ENCODE measurements at regions not wholly inside any gene's neighbourhood (a gene's known extent, or its start where the extent isn't known, plus 50 kb on each side); places are given as distances from the start of the nearest gene placed in this dataset.

GRCh38 chr2:235411905-235412485 lies 81.8 kb upstream of the AGAP1 start:
- Histone ChIP-seq H3K36me3 (ENCODE audit: control insufficient read depth in 2 of 2, extremely low read depth in 1 of 2, insufficient read depth in 1 of 2, low read length in 1 of 2) (no peaks in the 10 kb centered on the region), H3K27ac (ENCODE audit: low read length) (no peak overlapping the region), H3K27me3 (replicated peaks in 1 of 2; ENCODE audit: control insufficient read depth in 2 of 2, extremely low read depth in 1 of 2, insufficient read depth in 2 of 2, low read length in 1 of 2) (peaks cover 0 to 3% of the 10 kb centered on the region in 2 experiments), H3K4me3 (ENCODE audit: control insufficient read depth in 1 of 2, extremely low read depth in 1 of 2, low read length in 1 of 2) (no peak overlapping the region), H3K4me1 (ENCODE audit: control insufficient read depth in 1 of 2, extremely low read depth in 1 of 2, insufficient read depth in 2 of 2, low read length in 2 of 2) (no peaks in the 10 kb centered on the region), H3K9me3 (no peaks in the 10 kb centered on the region)
- peaks cover 5 to 24% of the 10 kb centered on the region in 2 donors for H3K27me3 Mint-ChIP-seq
- WGBS (ENCODE audit: insufficient coverage), result 79% methylated on average over 4 of the region's 4 CpGs
- H3K4me1 Mint-ChIP-seq, result no peaks in the 10 kb centered on the region
- DNase-seq (no peak), ATAC-seq (replicated peaks in 1 of 4) (no peak)
- H3K27ac Mint-ChIP-seq, result no peak overlapping the region
- POLR2A ChIA-PET, result no interaction called here
- H3K36me3 Mint-ChIP-seq, result no peaks in the 10 kb centered on the region
- no peak overlapping the region for H3K4me3 Mint-ChIP-seq
- H3K9me3 Mint-ChIP-seq, result peaks cover 0 to 6% (median 2%) of the 10 kb centered on the region in 3 donors
- CTCF ChIA-PET, result no interaction called here

GRCh38 chr2:235413064-235413463 lies 80.8 kb upstream of the AGAP1 start:
- DNase-seq (no peak), ATAC-seq (replicated peaks in 1 of 4) (no peak)
- Histone ChIP-seq H3K9me3 (no peaks in the 10 kb centered on the region), H3K27me3 (replicated peaks in 1 of 2; ENCODE audit: control insufficient read depth in 2 of 2, extremely low read depth in 1 of 2, insufficient read depth in 2 of 2, low read length in 1 of 2) (peaks cover 0 to 3% of the 10 kb centered on the region in 2 experiments), H3K36me3 (ENCODE audit: control insufficient read depth in 2 of 2, extremely low read depth in 1 of 2, insufficient read depth in 1 of 2, low read length in 1 of 2) (no peaks in the 10 kb centered on the region), H3K27ac (ENCODE audit: low read length) (no peak overlapping the region), H3K4me1 (ENCODE audit: control insufficient read depth in 1 of 2, extremely low read depth in 1 of 2, insufficient read depth in 2 of 2, low read length in 2 of 2) (no peaks in the 10 kb centered on the region), H3K4me3 (ENCODE audit: control insufficient read depth in 1 of 2, extremely low read depth in 1 of 2, low read length in 1 of 2) (no peak overlapping the region)
- ChIA-PET CTCF (no interaction called here), POLR2A (no interaction called here)
- Mint-ChIP-seq H3K27me3 (peaks cover 9 to 28% of the 10 kb centered on the region in 2 donors), H3K9me3 (peaks cover 0 to 4% (median 1%) of the 10 kb centered on the region in 3 donors), H3K4me1 (no peaks in the 10 kb centered on the region), H3K4me3 (no peak overlapping the region), H3K27ac (no peak overlapping the region), H3K36me3 (no peaks in the 10 kb centered on the region)
- 67% methylated on average over 1 of the region's 1 CpG for WGBS (ENCODE audit: insufficient coverage)

- H3K4me1 ChIP-seq (ENCODE audit: control insufficient read depth in 1 of 2, extremely low read depth in 1 of 2, insufficient read depth in 2 of 2, low read length in 2 of 2), result no peaks in the 10 kb centered on the region
- 89% methylated on average over 2 of the region's 4 CpGs for WGBS (ENCODE audit: insufficient coverage)
- no peaks in the 10 kb centered on the region for H3K36me3 ChIP-seq (ENCODE audit: control insufficient read depth in 2 of 2, extremely low read depth in 1 of 2, insufficient read depth in 1 of 2, low read length in 1 of 2)
- Mint-ChIP-seq H3K4me3 (no peak overlapping the region), H3K9me3 (peaks cover 0 to 3% (median 0%) of the 10 kb centered on the region in 3 donors), H3K4me1 (no peaks in the 10 kb centered on the region), H3K27ac (no peak overlapping the region), H3K27me3 (peaks cover 9 to 26% of the 10 kb centered on the region in 2 donors), H3K36me3 (no peaks in the 10 kb centered on the region)
- POLR2A ChIA-PET, result no interaction called here
- peaks cover 0 to 4% of the 10 kb centered on the region in 2 experiments for H3K27me3 ChIP-seq (replicated peaks in 1 of 2; ENCODE audit: control insufficient read depth in 2 of 2, extremely low read depth in 1 of 2, insufficient read depth in 2 of 2, low read length in 1 of 2)
- DNase-seq (no peak), ATAC-seq (replicated peaks in 1 of 4) (no peak)
- no peaks in the 10 kb centered on the region for H3K9me3 ChIP-seq
- H3K4me3 ChIP-seq (ENCODE audit: control insufficient read depth in 1 of 2, extremely low read depth in 1 of 2, low read length in 1 of 2), result no peak overlapping the region
- no peak overlapping the region for H3K27ac ChIP-seq (ENCODE audit: low read length)
- CTCF ChIA-PET, result no interaction called here
Measured at GRCh38 chr2:235414422-235414821, 79.4 kb upstream of the AGAP1 start.

- POLR2A ChIA-PET, result no interaction called here
- H3K9me3 ChIP-seq, result no peaks in the 10 kb centered on the region
- CTCF ChIA-PET, result no interaction called here
- DNase-seq, result no peak
- H3K4me3 ChIP-seq (ENCODE audit: control insufficient read depth in 1 of 2, extremely low read depth in 1 of 2, low read length in 1 of 2), result no peak overlapping the region
- WGBS (ENCODE audit: insufficient coverage), result 71% methylated on average over 1 of the region's 7 CpGs
- Mint-ChIP-seq H3K4me1 (no peaks in the 10 kb centered on the region), H3K4me3 (no peak overlapping the region), H3K27ac (no peak overlapping the region), H3K9me3 (no peaks in the 10 kb centered on the region), H3K27me3 (peaks cover 6 to 32% of the 10 kb centered on the region in 2 donors), H3K36me3 (no peaks in the 10 kb centered on the region)
- H3K4me1 ChIP-seq (ENCODE audit: control insufficient read depth in 1 of 2, extremely low read depth in 1 of 2, insufficient read depth in 2 of 2, low read length in 2 of 2), result no peaks in the 10 kb centered on the region
- no peak overlapping the region for H3K27ac ChIP-seq (ENCODE audit: low read length)
- H3K36me3 ChIP-seq (ENCODE audit: control insufficient read depth in 2 of 2, extremely low read depth in 1 of 2, insufficient read depth in 1 of 2, low read length in 1 of 2), result no peaks in the 10 kb centered on the region
- ATAC-seq (replicated peaks in 1 of 4), result no peak
- peaks cover 0 to 18% of the 10 kb centered on the region in 2 experiments for H3K27me3 ChIP-seq (replicated peaks in 1 of 2; ENCODE audit: control insufficient read depth in 2 of 2, extremely low read depth in 1 of 2, insufficient read depth in 2 of 2, low read length in 1 of 2)
Measured at GRCh38 chr2:235416858-235417499, 76.9 kb upstream of the AGAP1 start.

- ChIA-PET POLR2A (no interaction called here), CTCF (no interaction called here)
- H3K4me1 ChIP-seq (ENCODE audit: control insufficient read depth in 1 of 2, extremely low read depth in 1 of 2, insufficient read depth in 2 of 2, low read length in 2 of 2), result no peaks in the 10 kb centered on the region
- DNase-seq, result no peak
- no peaks in the 10 kb centered on the region for H3K9me3 ChIP-seq
- H3K27ac ChIP-seq (ENCODE audit: low read length), result no peak overlapping the region
- Mint-ChIP-seq H3K4me1 (no peaks in the 10 kb centered on the region), H3K27me3 (peaks cover 6 to 25% of the 10 kb centered on the region in 2 donors), H3K4me3 (no peak overlapping the region), H3K9me3 (peaks cover 0 to 6% (median 4%) of the 10 kb centered on the region in 3 donors), H3K27ac (no peak overlapping the region), H3K36me3 (no peaks in the 10 kb centered on the region)
- no peak for ATAC-seq (replicated peaks in 1 of 4)
- 80% methylated on average over 1 of the region's 7 CpGs for WGBS (ENCODE audit: insufficient coverage)
- peaks cover 0 to 16% of the 10 kb centered on the region in 2 experiments for H3K27me3 ChIP-seq (replicated peaks in 1 of 2; ENCODE audit: control insufficient read depth in 2 of 2, extremely low read depth in 1 of 2, insufficient read depth in 2 of 2, low read length in 1 of 2)
- H3K36me3 ChIP-seq (ENCODE audit: control insufficient read depth in 2 of 2, extremely low read depth in 1 of 2, insufficient read depth in 1 of 2, low read length in 1 of 2), result no peaks in the 10 kb centered on the region
- no peak overlapping the region for H3K4me3 ChIP-seq (ENCODE audit: control insufficient read depth in 1 of 2, extremely low read depth in 1 of 2, low read length in 1 of 2)
Measured at GRCh38 chr2:235418918-235419317, 74.9 kb upstream of the AGAP1 start.

- Histone ChIP-seq H3K4me3 (ENCODE audit: control insufficient read depth in 1 of 2, extremely low read depth in 1 of 2, low read length in 1 of 2) (no peak overlapping the region), H3K4me1 (ENCODE audit: control insufficient read depth in 1 of 2, extremely low read depth in 1 of 2, insufficient read depth in 2 of 2, low read length in 2 of 2) (no peaks in the 10 kb centered on the region), H3K27ac (ENCODE audit: low read length) (no peak overlapping the region), H3K36me3 (ENCODE audit: control insufficient read depth in 2 of 2, extremely low read depth in 1 of 2, insufficient read depth in 1 of 2, low read length in 1 of 2) (no peaks in the 10 kb centered on the region), H3K27me3 (replicated peaks in 1 of 2; ENCODE audit: control insufficient read depth in 2 of 2, extremely low read depth in 1 of 2, insufficient read depth in 2 of 2, low read length in 1 of 2) (peaks cover 0 to 16% of the 10 kb centered on the region in 2 experiments), H3K9me3 (no peaks in the 10 kb centered on the region)
- ATAC-seq (replicated peaks in 1 of 4), result no peak
- Mint-ChIP-seq H3K4me1 (no peaks in the 10 kb centered on the region), H3K4me3 (no peak overlapping the region), H3K27ac (no peak overlapping the region), H3K36me3 (no peaks in the 10 kb centered on the region), H3K27me3 (peaks cover 4 to 22% of the 10 kb centered on the region in 2 donors), H3K9me3 (peaks cover 3 to 9% (median 9%) of the 10 kb centered on the region in 3 donors)
- no peak for DNase-seq
- ChIA-PET CTCF (no interaction called here), POLR2A (no interaction called here)
- 87% methylated on average over 4 of the region's 8 CpGs for WGBS (ENCODE audit: insufficient coverage)
Measured at GRCh38 chr2:235419996-235420395, 73.8 kb upstream of the AGAP1 start.
